CD14-positive monocyte (primary cell): ENCODE measurements at regions not wholly inside any gene's neighbourhood (a gene's known extent, or its start where the extent isn't known, plus 50 kb on each side); places are given as distances from the start of the nearest gene placed in this dataset.

Source experiments
- DNase-seq, 3 donors: peaks; one replicate each; pipeline ENCODE4 v3.0.0-alpha.2; 2011 to 2022
- H2AFZ ChIP-seq: 2 replicates; pipeline ENCODE4 v1.6.0; 2012; ENCODE audit warnings: mild to moderate bottlenecking, low read depth, low read length, inconsistent platforms; ENCODE audit not compliant: insufficient read depth, poor library complexity, severe bottlenecking
- H3K27ac ChIP-seq, 2 donors: 1 replicate in 1 of 2; 2 replicates in 1 of 2; pipeline ENCODE4 v1.5.1; 2012 to 2013; ENCODE audit warnings: low read length in 2 of 2, control low read depth in 1 of 2, inconsistent platforms in 1 of 2, low read depth in 1 of 2, mild to moderate bottlenecking in 1 of 2
- H3K27me3 ChIP-seq, 2 donors: one replicate each; pipeline versions ENCODE4 v1.6.0 to v1.6.1; 2011 to 2013; ENCODE audit warnings: low read length in 2 of 2; ENCODE audit not compliant: control insufficient read depth in 2 of 2, insufficient read depth in 2 of 2
- H3K36me3 ChIP-seq, 2 donors: replicated peaks in 1 of 2; 1 replicate in 1 of 2; 2 replicates in 1 of 2; pipeline versions ENCODE4 v1.5.1 to v1.6.1; 2012 to 2013; ENCODE audit warnings: low read length in 2 of 2, control low read depth in 1 of 2, inconsistent platforms in 1 of 2, mild to moderate bottlenecking in 1 of 2; ENCODE audit not compliant: insufficient read depth in 2 of 2, control insufficient read depth in 1 of 2
- H3K4me1 ChIP-seq, 2 donors: 1 replicate in 1 of 2; 2 replicates in 1 of 2; pipeline versions ENCODE4 v1.5.1 to v1.6.1; 2012 to 2013; ENCODE audit warnings: low read length in 2 of 2, control low read depth in 1 of 2, inconsistent platforms in 1 of 2, mild to moderate bottlenecking in 1 of 2, moderate library complexity in 1 of 2; ENCODE audit not compliant: insufficient read depth in 2 of 2, control insufficient read depth in 1 of 2
- H3K4me2 ChIP-seq: replicated peaks from 2 replicates; pipeline ENCODE3; 2012; ENCODE audit warnings: low read length, moderate library complexity, mild to moderate bottlenecking; ENCODE audit not compliant: poor library complexity, severe bottlenecking; ENCODE audit errors: extremely low read depth
- H3K4me3 ChIP-seq, 3 experiments: fragments of 200-600 bp in 1 of 3; sonication (generic) in 1 of 3; replicated peaks in 1 of 3; 1 replicate in 2 of 3; 2 replicates in 1 of 3; pipeline ENCODE4 v1.5.1; 2011 to 2013; ENCODE audit warnings: low read length in 3 of 3, mild to moderate bottlenecking in 3 of 3, control low read depth in 2 of 3, low read depth in 2 of 3, inconsistent platforms in 1 of 3, moderate library complexity in 1 of 3
- H3K79me2 ChIP-seq: 2 replicates; pipeline ENCODE4 v1.6.0; 2012; ENCODE audit warnings: mild to moderate bottlenecking, control low read depth, inconsistent platforms, low read length, moderate library complexity; ENCODE audit not compliant: insufficient read depth
- H3K9ac ChIP-seq: 2 replicates; pipeline ENCODE4 v1.6.0; 2017; ENCODE audit warnings: low read length, mild to moderate bottlenecking; ENCODE audit not compliant: insufficient read depth, poor library complexity, severe bottlenecking
- H3K9me3 ChIP-seq, 2 donors: replicated peaks in 1 of 2; 1 replicate in 1 of 2; 2 replicates in 1 of 2; pipeline versions ENCODE4 v1.5.1 to v1.6.1; 2012 to 2013; ENCODE audit warnings: low read length in 2 of 2, control low read depth in 1 of 2; ENCODE audit not compliant: control insufficient read depth in 1 of 2, insufficient read depth in 1 of 2
- H4K20me1 ChIP-seq: 2 replicates; pipeline ENCODE4 v1.6.0; 2012; ENCODE audit warnings: mild to moderate bottlenecking, low read length, control low read depth, moderate library complexity; ENCODE audit not compliant: insufficient read depth
- H3K27ac Mint-ChIP-seq, 7 donors: one replicate each; pipeline ENCODE4 v1.8.0; 2020; ENCODE audit warnings: mild to moderate bottlenecking in 7 of 7, mixed read lengths in 7 of 7, moderate library complexity in 6 of 7, inconsistent platforms in 2 of 7
- H3K27me3 Mint-ChIP-seq, 3 donors: one replicate each; pipeline ENCODE4 v1.8.0; 2021 to 2022; ENCODE audit warnings: low read depth in 3 of 3, mild to moderate bottlenecking in 3 of 3, mixed read lengths in 3 of 3, moderate library complexity in 3 of 3, inconsistent platforms in 1 of 3
- H3K36me3 Mint-ChIP-seq, 2 donors: one replicate each; pipeline ENCODE4 v1.8.0; 2020; ENCODE audit warnings: mixed read lengths in 2 of 2, inconsistent platforms in 1 of 2, mild to moderate bottlenecking in 1 of 2
- H3K4me1 Mint-ChIP-seq: one replicate; pipeline ENCODE4 v1.8.0; 2020; ENCODE audit warnings: mild to moderate bottlenecking, mixed read lengths
- H3K4me3 Mint-ChIP-seq, 2 donors: one replicate each; pipeline ENCODE4 v1.8.0; 2020; ENCODE audit warnings: mild to moderate bottlenecking in 2 of 2, mixed read lengths in 2 of 2, moderate library complexity in 1 of 2
- H3K9me3 Mint-ChIP-seq, 7 donors: one replicate each; pipeline ENCODE4 v1.8.0; 2020 to 2022; ENCODE audit warnings: mixed read lengths in 7 of 7, mild to moderate bottlenecking in 6 of 7, moderate library complexity in 6 of 7, inconsistent platforms in 2 of 7
- whole genome bisulfite sequencing: methylation state at CpG from one replicate; pipeline ENCODE4 v1.1.5; 2013; ENCODE audit warnings: missing lambda C conversion rate; ENCODE audit not compliant: insufficient coverage; 5-methylcytosine and 5-hydroxymethylcytosine counted together
- intact Hi-C, 2 donors: fragments of 100-400 bp; cut with micrococcal nuclease; formaldehyde crosslinking; loops; one replicate each; pipeline versions ENCODE4 v1.15.0 to v1.15.1; 2023
- TF ChIP-seq, protein P1 (sequence below): fragments of 200-600 bp; IDR thresholded peaks from one replicate; pipeline ENCODE4 v1.8.0; 2022; ENCODE audit warnings: antibody characterized with exemption, mild to moderate bottlenecking

DNA sequence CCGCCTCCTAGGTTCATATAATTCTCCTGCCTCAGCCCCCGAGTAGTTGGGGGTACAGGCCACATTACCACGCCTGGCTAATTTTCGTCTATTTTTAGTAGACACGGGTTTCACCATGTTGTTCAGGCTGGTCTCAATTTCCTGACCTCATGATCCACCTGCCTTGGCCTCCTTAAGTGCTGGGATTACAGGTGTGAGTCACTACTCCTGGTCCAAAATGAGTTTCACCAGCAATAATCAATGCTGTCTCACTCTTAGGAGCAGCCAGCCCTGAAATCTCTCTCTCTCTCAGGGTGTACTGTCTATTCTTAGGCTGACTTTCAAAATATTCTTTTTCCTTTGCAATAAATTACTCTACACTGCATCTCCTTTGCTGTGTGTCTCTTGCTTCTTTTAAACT lies 177.5 kb upstream of the HSFY2 start:
- Histone ChIP-seq H3K36me3 (no peaks in the 10 kb centered on the region), H2AFZ (no peak overlapping the region), H3K9ac (no peak overlapping the region), H4K20me1 (no peaks in the 10 kb centered on the region), H3K4me2 (no peak overlapping the region), H3K4me1 (no peaks in the 10 kb centered on the region), H3K27ac (no peak overlapping the region), H3K79me2 (no peaks in the 10 kb centered on the region), H3K9me3 (peaks cover 0 to 10% of the 10 kb centered on the region in 2 donors), H3K4me3 (no peak overlapping the region), H3K27me3 (no peaks in the 10 kb centered on the region)
- no peak for DNase-seq
- Mint-ChIP-seq H3K4me1 (no peaks in the 10 kb centered on the region), H3K4me3 (no peak overlapping the region), H3K36me3 (peaks cover 0 to 5% of the 10 kb centered on the region in 2 donors), H3K9me3 (peaks cover 0 to 24% (median 0%) of the 10 kb centered on the region in 7 donors), H3K27me3 (no peaks in the 10 kb centered on the region), H3K27ac (no peak overlapping the region)
- 89% methylated on average over 4 of the region's 5 CpGs for WGBS
- TF ChIP-seq, protein P1, sequence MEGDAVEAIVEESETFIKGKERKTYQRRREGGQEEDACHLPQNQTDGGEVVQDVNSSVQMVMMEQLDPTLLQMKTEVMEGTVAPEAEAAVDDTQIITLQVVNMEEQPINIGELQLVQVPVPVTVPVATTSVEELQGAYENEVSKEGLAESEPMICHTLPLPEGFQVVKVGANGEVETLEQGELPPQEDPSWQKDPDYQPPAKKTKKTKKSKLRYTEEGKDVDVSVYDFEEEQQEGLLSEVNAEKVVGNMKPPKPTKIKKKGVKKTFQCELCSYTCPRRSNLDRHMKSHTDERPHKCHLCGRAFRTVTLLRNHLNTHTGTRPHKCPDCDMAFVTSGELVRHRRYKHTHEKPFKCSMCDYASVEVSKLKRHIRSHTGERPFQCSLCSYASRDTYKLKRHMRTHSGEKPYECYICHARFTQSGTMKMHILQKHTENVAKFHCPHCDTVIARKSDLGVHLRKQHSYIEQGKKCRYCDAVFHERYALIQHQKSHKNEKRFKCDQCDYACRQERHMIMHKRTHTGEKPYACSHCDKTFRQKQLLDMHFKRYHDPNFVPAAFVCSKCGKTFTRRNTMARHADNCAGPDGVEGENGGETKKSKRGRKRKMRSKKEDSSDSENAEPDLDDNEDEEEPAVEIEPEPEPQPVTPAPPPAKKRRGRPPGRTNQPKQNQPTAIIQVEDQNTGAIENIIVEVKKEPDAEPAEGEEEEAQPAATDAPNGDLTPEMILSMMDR, result no peak
- intact Hi-C loops, result no loop called here

DNA sequence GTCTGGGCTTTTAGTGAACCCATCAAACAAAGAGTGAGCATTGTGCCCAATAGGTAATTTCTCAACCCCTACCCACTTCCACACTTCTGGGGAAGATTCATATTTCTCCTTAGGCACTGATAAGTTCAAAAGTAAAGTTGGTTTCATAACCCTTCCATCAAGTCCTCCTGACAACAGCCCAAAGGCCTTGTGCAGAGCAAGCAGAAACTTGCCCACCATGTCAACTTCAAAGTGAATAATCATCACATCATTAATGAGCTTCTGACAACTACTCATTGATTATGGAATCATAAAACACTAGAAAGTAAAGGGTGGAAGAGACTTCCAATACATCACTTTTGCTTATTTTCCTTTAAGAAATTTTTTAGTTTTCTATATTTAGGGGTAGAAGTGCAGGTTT lies 163.3 kb upstream of the HSFY2 start:
- Histone ChIP-seq H3K4me2 (no peak overlapping the region), H3K36me3 (no peaks in the 10 kb centered on the region), H3K27me3 (no peaks in the 10 kb centered on the region), H3K9ac (no peak overlapping the region), H3K4me1 (no peaks in the 10 kb centered on the region), H3K79me2 (no peaks in the 10 kb centered on the region), H3K27ac (no peak overlapping the region), H4K20me1 (no peaks in the 10 kb centered on the region), H3K9me3 (no peaks in the 10 kb centered on the region), H3K4me3 (no peak overlapping the region), H2AFZ (no peak overlapping the region)
- DNase-seq, result no peak
- Mint-ChIP-seq H3K9me3 (no peaks in the 10 kb centered on the region), H3K27ac (no peak overlapping the region), H3K4me1 (no peaks in the 10 kb centered on the region), H3K4me3 (no peak overlapping the region), H3K27me3 (no peaks in the 10 kb centered on the region), H3K36me3 (no peaks in the 10 kb centered on the region)
- intact Hi-C loops, result no loop called here
- TF ChIP-seq, protein P1, result no peak
